Endothelial cell (in vitro differentiated cells): ENCODE measurements at regions not wholly inside any gene's neighbourhood (a gene's known extent, or its start where the extent isn't known, plus 50 kb on each side); places are given as distances from the start of the nearest gene placed in this dataset.

Experiments used
- DNase-seq: peaks from one replicate; pipeline ENCODE4 v3.0.0; 2021; ENCODE audit warnings: low spot score
- H3K27ac Mint-ChIP-seq: one replicate; pipeline ENCODE4 v1.8.0; 2021; ENCODE audit warnings: mixed read lengths, inconsistent platforms; ENCODE audit not compliant: unreplicated experiment
- H3K27me3 Mint-ChIP-seq: one replicate; pipeline ENCODE4 v1.8.0; 2021; ENCODE audit warnings: mild to moderate bottlenecking, moderate library complexity, mixed read lengths, inconsistent platforms; ENCODE audit not compliant: unreplicated experiment
- H3K36me3 Mint-ChIP-seq: one replicate; pipeline ENCODE4 v1.8.0; 2021; ENCODE audit warnings: mild to moderate bottlenecking, low read depth, mixed read lengths, inconsistent platforms; ENCODE audit not compliant: unreplicated experiment
- H3K4me1 Mint-ChIP-seq: one replicate; pipeline ENCODE4 v1.8.0; 2021; ENCODE audit warnings: mild to moderate bottlenecking, mixed read lengths, inconsistent platforms; ENCODE audit not compliant: unreplicated experiment
- H3K4me3 Mint-ChIP-seq: one replicate; pipeline ENCODE4 v1.8.0; 2021; ENCODE audit warnings: mild to moderate bottlenecking, mixed read lengths, inconsistent platforms; ENCODE audit not compliant: unreplicated experiment
- H3K9me3 Mint-ChIP-seq: one replicate; pipeline ENCODE4 v1.8.0; 2021; ENCODE audit warnings: mixed read lengths, inconsistent platforms; ENCODE audit not compliant: unreplicated experiment
- CTCF ChIP-seq: fragments of 200-600 bp; sonication (generic); IDR thresholded peaks from one replicate; pipeline ENCODE4 v1.5.0; 2021; ENCODE audit warnings: antibody characterized with exemption; ENCODE audit not compliant: unreplicated experiment

- peaks cover 8% of the 10 kb centered on the region for H3K4me1 Mint-ChIP-seq
- DNase-seq = no peak
- H3K9me3 Mint-ChIP-seq = no peaks in the 10 kb centered on the region
- no peaks in the 10 kb centered on the region for H3K36me3 Mint-ChIP-seq
- no peak for TF ChIP-seq CTCF
- H3K27ac Mint-ChIP-seq = no peak overlapping the region
- H3K27me3 Mint-ChIP-seq = no peaks in the 10 kb centered on the region
- H3K4me3 Mint-ChIP-seq = no peak overlapping the region
These were observed 204.6 kb downstream of the CD83 start for GRCh38 chr6:14321992-14322772.

GRCh38 chr6:14322841-14323240 lies 205.3 kb downstream of the CD83 start:
- Mint-ChIP-seq H3K36me3 (no peaks in the 10 kb centered on the region), H3K27me3 (no peaks in the 10 kb centered on the region), H3K9me3 (no peaks in the 10 kb centered on the region), H3K4me1 (peaks cover 8% of the 10 kb centered on the region), H3K27ac (no peak overlapping the region), H3K4me3 (no peak overlapping the region)
- no peak for DNase-seq
- TF ChIP-seq CTCF = no peak

GRCh38 chr6:14326774-14327173 lies 209.2 kb downstream of the CD83 start:
- DNase-seq = no peak
- no peak overlapping the region for H3K4me3 Mint-ChIP-seq
- no peaks in the 10 kb centered on the region for H3K27me3 Mint-ChIP-seq
- no peaks in the 10 kb centered on the region for H3K36me3 Mint-ChIP-seq
- no peaks in the 10 kb centered on the region for H3K9me3 Mint-ChIP-seq
- H3K4me1 Mint-ChIP-seq = peaks cover 2% of the 10 kb centered on the region
- no peak for TF ChIP-seq CTCF
- H3K27ac Mint-ChIP-seq = no peak overlapping the region

GRCh38 chr6:14328163-14328562 lies 210.6 kb downstream of the CD83 start:
- no peak for TF ChIP-seq CTCF
- Mint-ChIP-seq H3K4me3 (no peak overlapping the region), H3K9me3 (no peaks in the 10 kb centered on the region), H3K27ac (no peak overlapping the region), H3K4me1 (no peaks in the 10 kb centered on the region), H3K27me3 (no peaks in the 10 kb centered on the region), H3K36me3 (no peaks in the 10 kb centered on the region)
- no peak for DNase-seq

- peaks cover 2% of the 10 kb centered on the region for H3K4me1 Mint-ChIP-seq
- H3K27ac Mint-ChIP-seq = no peak overlapping the region
- no peaks in the 10 kb centered on the region for H3K9me3 Mint-ChIP-seq
- no peak overlapping the region for H3K4me3 Mint-ChIP-seq
- no peak for DNase-seq
- H3K36me3 Mint-ChIP-seq = no peaks in the 10 kb centered on the region
- TF ChIP-seq CTCF = no peak
- H3K27me3 Mint-ChIP-seq = no peaks in the 10 kb centered on the region
These were observed 216.2 kb downstream of the CD83 start for GRCh38 chr6:14333556-14334305.
